GM12878 (cell line): ENCODE measurements at regions not wholly inside any gene's neighbourhood (a gene's known extent, or its start where the extent isn't known, plus 50 kb on each side); places are given as distances from the start of the nearest gene placed in this dataset.

Experiments
- MAX ChIP-seq: IDR thresholded peaks from 2 replicates; pipeline ENCODE4 v1.6.1; 2012; ENCODE audit warnings: low read depth, low read length, improper control_type of control experiment
- NFIC ChIP-seq: IDR thresholded peaks from 2 replicates; pipeline ENCODE4 v1.6.1; 2012; ENCODE audit warnings: low read depth, mild to moderate bottlenecking, inconsistent platforms, low read length, moderate library complexity
- PBX3 ChIP-seq: IDR thresholded peaks from 2 replicates; pipeline ENCODE4 v1.6.1; 2011; ENCODE audit warnings: mild to moderate bottlenecking, low read depth, low read length, moderate library complexity; ENCODE audit not compliant: insufficient replicate concordance
- SIN3A ChIP-seq: IDR thresholded peaks from 2 replicates; pipeline ENCODE4 v1.6.1; 2012; ENCODE audit warnings: low read depth, low read length, improper control_type of control experiment
- TAF1 ChIP-seq: IDR thresholded peaks from 2 replicates; pipeline ENCODE4 v1.6.1; 2011; ENCODE audit warnings: mild to moderate bottlenecking, low read depth, low read length, borderline replicate concordance

GRCh38 chr18:67731851-67732250 is 215.3 kb upstream of the DSEL start:
- TF ChIP-seq PBX3 (no peak), SIN3A (no peak), TAF1 (no peak), MAX (no peak), NFIC (no peak)
